Forelimb muscle (tissue), 1 donor: ENCODE measurements at regions not wholly inside any gene's neighbourhood (a gene's known extent, or its start where the extent isn't known, plus 50 kb on each side); places are given as distances from the start of the nearest gene placed in this dataset.

Experiments
- DNase-seq: peaks from one replicate; pipeline ENCODE4 v3.0.0-alpha.2; 2013; ENCODE audit warnings: low read depth

DNA sequence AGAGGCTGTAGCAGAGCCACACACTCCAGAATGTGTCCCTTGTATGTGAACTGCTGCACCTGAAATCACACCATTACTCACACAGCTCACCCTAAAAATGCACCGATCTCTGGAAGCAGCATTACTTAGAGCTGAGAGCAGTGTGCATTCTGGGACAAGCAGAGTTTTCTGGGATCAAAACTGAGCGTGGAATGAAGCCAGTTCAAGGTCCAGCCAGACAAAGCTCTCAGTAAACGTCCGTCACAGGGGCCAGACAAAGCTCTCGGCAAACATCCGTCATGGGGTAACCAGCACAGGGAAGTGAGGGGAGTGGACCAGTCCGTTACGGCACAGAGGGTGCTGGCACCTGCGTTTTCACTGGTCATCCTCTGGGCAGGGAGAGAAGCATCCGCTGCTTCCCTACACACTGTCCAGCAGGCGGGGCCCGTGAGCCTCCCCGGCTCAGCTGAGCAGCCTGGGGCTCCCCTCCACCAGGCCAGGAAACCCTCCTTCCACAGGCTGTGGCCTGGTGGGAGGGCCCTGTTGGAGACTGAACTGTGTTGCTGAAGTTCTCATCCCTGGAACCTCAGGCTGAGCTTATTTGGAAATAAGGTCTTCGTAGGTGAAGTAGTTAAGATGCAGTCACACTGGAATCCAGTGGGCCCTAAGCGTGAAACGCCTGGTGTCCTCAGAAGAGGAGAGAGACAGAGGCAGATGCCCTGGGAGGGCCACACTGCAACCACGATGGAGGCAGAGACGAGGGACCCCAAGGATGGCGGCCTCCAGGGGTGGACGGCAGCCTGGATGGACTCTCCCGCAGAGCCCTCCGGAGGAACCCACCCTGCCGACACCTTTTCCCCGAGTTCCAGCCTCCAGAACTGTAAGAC is 883.9 kb downstream of the BRD1 start:
- DNase-seq = no peak

DNA sequence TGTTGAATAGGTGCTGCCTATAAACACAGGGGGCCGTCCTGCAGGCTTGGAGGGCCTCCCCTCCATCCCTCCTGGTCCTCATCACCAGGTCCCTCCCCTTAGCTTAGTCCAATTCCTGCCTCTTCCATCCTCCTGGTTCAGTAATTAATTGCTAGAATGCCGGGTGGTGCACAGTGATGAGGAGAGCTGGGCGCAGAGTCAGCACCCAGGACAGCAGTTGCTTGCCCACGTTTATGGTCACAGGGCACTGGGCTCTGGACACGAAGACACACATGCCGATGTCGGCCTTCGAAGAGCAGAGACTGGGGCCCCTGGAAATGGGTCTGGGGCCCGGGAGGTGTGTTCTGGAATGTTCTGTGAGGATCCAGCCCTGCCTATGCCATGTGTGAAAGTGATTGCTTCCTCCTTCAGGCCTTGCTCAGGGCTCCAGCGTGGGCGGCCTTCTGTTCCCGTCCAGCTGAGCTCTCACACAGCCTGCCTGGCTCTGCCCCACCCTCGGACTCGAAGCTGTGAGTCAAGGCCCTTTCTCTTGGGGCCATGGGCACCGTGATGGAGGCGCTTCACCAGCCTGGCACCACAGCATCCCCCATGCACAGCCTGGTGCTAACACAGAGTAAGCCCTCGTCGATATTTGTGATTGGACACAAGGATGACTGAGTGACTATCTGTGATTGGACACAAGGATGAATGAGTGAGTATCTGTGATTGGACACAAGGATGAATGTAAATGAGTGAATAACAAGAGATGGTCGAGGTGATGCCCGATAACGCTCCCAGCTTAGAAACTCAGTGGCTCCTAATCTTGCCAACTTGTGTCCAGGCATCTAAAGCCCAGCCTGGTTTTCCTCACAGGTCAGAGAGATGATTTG is 884.7 kb downstream of the BRD1 start:
- DNase-seq = no peak

DNA sequence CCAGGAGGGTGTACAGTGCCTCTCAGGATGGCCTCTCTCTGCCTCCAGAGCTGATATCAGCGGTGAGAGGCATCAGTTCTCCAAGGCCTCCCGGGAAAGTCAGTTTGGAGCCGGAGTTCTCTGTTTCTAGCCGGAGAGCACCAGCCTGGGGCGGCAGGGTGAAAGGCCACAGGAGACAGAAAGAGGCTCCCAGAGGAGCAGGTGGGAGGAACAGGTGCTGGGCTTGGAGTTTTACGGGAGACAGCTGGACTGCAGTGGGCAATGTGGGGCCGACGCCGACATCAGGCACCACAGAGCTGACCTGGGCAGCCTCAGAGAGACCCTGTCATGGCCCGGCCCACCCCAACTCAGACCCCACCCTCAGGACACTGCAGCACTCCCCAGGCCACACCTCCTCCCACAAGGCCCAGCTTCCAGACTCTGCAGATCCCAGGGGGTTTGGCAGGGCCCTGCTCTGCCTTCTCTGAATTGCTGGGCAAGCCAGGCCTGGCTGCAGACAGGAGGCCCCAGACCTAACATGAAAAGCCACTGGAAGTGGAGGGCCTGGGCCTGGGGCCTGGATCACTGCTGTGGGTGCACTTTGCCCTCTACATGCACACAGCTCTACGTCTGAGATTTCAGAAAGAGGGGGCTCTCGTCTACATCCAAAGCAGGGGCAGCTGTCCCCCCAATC is 885.6 kb downstream of the BRD1 start:
- no peak for DNase-seq

DNA sequence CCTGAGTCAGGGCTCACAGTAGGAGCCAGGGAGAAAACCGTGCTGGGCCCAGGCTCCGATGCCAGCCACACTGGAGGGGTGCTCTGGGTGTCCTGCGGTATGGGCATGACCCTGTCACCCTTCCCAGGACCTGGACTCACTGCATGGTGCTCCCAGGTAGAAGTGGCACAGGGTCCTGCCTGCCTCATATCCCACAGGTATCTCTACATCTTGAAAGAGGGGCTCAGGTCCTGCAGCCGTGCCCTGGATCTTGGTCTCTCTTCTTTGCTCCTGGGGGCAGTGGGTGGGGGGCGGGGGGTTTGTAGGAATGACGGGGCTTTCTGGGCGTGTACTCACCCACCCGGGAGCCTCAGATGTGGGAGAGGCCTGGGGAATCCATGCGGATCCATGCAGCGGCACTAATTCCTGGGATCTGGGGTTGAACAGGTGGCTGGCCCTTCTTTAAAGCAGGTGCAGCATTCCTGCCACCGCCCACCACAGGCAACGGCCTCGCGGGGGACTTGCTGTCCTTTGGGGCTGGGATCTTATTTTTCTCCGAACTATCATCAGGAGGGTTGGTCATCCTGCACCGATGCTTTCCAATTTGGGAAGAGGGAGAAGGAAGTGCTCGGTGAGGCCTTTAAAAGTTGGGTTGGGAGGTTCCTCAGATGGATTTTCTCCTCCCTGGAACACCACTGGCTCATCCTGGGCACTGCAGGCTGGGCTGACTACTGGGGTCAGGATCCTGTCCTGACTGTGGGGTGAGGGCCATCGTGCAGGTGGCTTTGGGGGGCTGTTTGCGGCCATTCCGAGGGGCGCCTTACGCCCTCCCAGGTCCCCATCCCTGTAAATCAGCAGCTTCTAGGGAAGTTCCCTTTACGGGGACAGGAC is 886.4 kb downstream of the BRD1 start:
- no peak for DNase-seq

DNA sequence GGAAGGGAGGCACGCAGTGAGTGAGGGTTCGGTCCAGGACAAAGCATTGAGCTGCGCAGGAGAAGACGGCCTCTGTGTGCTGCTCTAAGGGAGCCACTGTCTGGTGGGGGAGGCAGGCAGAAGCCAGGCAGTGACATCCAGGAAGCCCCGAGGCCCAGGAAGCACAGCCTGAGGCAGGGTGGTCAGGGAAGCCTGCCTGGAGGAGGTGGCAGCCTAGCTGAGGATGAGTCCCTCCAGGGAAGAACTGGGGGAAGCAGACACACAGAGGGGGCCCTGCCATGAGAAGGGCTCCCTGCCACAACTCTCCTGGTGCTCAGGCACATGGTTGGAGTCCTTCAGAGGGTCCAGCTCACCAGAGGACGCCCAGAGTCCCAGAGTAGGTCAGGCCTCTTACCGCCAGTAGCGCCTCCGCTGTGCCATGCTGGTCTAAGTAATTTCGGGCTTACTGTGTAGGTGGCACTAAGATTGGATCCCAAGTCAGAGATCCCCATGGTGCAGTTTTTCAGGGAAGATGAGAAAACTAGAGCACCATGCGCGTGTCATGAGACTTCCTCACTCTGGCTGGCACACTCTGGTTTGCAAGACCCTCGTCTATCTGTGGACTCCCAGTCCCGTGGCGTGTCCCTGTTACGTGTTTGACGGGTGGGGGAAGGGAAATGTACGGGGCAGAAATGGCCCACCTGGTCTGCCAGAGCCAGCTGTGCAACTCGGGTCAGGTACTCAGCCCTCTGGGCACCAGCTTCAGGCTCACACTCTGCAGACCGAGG is 887.2 kb downstream of the BRD1 start:
- no peak for DNase-seq

DNA sequence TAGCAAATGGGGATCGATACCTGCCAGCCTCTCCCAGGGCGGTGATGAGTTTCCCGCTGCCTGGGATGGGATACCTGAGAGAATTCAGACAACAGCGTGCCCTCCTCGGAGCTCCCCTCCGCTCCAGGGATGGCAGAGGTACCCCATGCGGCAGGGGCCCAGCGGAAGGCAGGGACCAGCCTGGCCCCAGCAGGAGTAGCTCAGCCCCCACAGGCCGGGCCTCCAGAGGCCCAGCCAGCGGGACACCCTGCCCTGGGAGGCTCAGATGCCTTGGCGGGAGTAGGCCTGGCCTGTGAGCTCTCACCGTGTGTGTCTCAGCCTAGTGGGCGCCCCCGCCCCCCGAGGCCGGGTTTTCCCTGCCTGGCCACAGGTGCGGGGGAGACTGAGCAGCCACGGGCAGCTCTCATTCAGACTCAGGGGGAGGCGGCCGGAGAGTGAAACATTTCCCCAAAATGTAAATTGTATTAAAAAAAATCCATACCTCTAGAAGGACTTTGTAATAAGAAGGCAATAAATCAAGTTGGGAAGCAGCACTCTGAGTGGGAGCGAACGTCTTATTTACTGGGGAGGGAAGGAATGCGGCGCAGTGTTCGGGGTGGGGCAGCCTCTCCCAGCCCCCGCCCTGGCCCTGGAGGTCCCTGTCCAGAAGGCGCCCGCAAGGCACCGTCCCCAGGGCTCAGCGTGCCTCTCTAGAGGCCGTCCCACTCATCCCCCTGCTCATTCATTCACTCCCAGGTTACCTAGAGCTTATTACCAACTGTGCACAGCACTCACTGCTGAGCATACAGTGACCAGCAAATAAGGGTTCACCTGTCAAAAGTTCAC is 888.0 kb downstream of the BRD1 start:
- no peak for DNase-seq

DNA sequence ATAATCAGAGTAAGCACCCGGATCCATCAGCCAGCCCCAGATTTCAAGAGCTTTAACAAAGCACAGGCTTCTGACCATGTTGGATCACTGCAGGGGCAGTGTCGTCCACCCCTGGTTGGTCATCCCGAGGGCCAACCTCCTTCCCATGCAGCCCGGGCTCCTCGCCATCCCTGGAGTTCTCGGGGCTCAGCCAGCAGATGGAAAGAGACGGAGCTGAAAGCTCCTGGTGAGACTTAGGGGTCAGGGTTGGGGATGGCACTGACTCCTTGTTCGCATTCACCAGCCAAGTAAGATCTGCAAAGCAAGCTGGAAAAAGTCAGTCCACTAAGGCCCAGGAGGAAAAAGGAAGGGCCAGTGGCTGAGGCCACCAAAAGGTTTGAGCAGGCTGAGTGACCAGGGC is 888.9 kb downstream of the BRD1 start:
- DNase-seq = no peak

DNA sequence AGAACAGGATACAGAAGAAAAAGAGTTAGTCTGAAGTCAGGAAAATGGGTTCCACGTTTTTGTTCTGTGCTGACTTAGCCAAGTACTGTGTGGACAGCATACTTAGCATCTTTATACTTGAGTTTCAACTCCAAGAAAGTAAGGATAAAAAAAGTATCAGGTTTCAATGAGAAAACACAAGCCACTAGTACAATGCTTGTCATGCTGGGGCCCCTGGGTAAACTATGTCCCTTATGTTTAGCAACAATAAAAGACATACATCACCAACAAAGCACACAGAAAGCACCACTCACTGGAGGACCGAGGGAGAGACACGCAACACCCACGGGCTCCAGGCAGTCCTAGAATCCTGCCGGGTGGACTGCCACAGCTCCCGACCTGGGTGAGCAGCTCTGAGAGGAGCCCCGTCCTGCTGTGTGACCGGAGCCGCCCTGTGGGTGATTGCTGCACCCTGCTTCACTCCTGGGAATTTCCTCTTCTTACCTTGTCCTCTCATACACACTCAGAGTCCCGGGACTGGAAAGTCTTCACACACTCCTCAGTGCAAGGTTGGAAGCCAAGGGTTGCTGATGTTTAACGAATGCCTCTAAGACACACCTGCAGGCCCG is 890.5 kb downstream of the BRD1 start:
- no peak for DNase-seq

DNA sequence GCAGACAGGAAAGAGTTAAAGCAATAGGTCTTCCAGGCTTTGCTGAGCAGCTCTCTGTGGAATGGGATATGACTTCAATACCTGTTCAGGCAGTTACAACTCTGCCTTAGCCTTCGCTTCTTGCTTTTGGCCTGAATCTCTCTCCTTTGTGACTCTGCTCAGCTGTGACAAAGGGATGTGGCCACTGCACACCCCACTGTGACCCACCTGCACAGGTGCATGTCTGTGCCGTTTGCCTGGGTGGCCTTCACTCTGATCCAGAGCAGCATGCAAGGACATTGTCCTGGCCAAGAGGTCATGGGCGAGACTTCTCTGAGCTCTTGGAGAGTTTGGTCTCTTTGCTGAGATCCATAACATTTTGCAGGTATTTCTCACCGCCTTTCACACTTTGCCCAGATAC is 891.3 kb downstream of the BRD1 start:
- no peak for DNase-seq

DNA sequence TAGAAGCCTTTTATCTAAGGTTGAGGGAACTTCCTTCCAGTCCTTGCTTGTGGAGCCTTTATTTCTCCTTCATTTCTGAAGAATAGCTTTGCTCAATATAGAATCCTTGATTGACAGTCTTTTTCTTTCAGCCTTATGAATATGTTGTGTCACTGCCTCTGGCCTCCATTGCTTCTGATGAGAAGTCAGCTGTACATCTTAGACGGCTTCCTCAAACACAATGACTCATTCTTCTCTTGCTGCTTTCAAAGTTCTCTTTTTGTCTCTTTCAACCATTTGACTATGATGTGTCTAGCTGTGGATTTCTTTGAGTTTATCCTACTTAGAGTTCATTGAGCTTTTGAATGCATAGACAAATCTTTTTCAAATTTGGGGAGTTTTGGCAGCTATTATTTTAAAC is 893.2 kb downstream of the BRD1 start:
- DNase-seq = no peak

DNA sequence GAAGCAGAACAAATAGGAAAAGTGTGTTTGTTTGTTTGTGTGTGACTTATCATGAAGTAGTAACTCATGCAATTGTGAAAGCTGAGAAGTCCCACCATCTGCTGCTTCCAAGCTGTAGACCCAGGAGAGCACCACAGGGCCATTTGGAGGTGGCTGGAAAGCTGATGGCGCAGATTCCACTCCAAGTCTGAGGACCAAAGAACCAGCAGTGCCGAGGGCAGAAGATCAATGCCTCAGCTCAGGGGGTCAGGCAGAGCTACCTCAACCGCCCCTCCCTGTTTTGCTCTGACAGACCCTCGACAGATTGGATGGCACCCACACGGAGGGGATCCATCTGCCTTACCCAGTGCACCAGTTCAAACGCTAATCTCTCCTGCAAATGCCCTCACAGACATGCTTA is 896.2 kb downstream of the BRD1 start:
- DNase-seq = no peak

DNA sequence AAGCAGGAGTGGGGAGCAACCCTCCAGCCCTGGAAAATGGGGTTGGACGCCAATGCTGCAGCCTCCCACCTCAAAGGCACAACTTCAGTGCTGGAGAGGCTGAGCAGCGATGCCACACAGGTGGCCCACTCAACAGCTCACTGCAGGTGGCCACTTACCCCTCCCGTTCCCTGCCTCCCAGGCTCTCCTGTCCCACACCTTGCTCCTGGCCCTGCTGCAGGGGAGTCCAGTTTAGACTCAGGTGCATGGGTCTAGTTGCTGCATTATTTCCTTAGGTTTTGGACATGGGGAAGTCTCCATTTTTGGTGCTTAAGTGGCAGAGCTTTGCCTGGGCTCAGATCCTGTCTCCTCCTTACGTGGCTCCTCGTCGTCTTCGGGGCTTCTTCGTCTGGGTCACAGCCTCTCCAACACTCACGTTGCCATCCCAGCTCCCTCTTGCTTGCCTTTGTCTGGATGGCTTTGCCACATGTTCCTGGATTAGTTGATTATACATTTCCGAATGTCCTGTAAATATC is 898.3 kb downstream of the BRD1 start:
- no peak for DNase-seq

DNA sequence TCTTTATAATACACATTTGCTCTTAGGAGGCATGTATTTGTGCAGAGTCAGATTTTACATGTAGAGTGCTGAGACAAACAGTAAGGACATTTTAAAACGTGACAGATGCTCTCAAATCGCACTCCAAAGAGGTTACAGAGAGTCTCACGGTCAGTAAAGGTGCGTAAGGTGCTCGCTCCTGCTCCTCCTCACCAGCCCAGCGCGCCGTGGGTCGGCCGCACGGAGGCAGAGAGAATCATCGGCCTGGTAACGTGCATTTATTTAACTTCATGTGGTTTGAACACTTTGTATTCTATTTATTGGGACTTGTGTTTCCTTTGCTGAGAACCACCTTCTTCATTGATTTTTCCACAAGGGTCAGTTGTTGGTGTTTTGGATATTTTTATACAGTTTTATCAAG is 900.1 kb downstream of the BRD1 start:
- no peak for DNase-seq

DNA sequence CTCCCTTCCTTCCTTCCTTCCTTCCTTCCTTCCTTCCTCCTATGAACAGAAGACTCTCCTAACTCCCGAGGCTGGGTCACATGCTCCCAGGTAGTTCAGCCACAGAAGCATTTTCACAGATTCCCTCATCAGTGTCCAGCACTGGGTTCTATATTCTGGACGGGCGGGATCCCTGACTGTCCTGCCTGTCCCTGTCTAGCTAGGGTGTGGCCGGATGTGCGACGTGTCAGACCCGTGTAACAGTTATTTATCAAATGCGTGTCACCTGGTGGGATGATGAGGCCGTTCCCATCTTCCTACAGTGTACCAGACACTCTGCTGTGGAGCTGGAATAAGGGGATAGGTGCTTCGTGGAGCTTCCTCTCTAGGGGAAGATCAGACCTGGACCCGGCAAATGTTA is 901.0 kb downstream of the BRD1 start:
- no peak for DNase-seq

DNA sequence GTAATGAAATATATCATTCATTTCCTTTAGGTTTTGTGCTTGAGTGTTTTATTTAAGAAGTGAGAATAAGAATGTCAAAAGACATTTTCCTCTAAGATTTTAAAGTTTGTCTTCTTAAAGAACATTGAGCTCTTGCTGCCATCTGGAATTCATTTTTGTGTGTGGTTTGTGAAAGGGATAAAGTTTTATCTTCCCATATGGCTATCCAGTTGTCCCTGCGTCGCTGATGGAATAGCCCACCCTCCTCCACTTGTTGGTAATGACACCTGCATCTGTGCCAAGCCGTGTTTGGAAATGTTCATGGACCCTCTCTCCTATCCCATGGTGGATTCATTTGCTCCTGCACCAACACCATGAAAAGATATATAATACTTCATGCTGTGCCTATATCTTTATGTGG is 901.5 kb downstream of the BRD1 start:
- no peak for DNase-seq

DNA sequence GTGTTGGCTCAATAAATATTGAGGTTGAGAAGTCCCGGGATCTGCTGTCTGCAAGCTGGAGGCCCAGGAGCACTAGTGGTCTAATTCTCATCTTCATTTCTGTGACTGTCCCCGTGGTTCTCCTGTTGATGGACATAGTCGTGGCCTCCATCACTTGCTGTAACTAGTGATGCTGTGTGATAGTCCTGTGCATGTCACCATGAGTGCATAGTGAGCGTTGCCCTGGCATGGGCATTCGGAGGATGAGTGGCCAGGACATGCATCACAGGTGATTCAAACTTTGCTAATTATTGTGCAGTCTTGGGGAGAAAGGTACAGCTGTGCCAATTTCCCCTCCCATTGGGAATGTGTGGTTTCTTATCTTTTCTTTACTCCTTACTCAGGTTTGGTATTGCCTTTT is 902.2 kb downstream of the BRD1 start:
- DNase-seq = no peak

DNA sequence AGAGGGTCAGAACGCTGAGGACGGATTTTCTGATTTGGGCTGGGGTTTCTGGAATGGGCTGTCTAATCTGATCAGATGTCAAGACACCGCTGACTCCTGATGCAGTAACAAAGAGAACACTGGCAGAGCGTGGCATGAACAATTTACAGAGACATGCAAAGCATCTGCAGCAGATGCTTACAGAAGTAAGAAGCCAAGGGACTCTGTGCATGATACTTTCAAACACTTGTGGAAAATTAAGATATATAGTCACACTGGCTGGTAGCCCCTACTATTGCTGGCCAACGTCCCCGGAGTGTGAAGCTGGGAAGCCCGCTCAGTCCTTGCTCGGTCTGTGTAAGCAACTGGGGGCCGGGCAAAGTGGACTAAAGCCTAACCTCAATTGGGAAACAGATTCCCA is 903.7 kb downstream of the BRD1 start:
- no peak for DNase-seq

DNA sequence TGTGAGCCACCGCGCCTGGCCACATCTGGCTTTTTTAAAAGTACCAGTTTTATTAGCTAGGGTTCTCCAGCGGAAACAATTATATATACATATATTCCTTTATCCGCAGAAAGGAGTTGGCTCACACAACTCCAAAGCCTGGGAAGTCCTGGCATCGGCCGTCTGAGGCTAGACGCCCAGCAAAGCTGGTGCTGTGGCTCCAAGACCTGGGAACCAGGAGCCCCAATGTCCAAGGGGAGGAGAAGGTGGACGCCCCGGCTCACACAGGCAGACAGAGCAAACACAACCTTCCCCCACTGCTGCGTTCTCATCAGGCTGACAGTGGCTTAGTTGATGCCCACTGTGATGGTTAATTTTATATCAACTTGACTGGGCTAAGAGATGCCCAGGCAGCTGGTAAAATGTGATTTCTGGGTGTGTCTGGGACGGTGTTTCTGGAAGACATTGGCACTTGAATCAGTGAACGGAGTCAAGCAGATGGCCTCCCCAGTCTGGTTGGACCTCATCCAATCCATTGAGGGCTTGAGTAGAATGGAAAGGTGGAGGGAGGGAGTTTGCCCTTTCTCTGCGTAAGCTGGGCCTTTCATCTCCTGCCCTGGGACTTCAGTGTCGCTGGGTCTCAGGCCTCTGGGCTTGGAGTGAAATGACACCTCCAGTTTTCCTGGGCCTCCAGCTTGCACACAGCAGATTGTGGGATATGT is 904.4 kb downstream of the BRD1 start:
- DNase-seq = no peak
